GM21447 (cell line): ENCODE measurements at regions not wholly inside any gene's neighbourhood (a gene's known extent, or its start where the extent isn't known, plus 50 kb on each side); places are given as distances from the start of the nearest gene placed in this dataset.

ENCODE experiments used
- ATAC-seq: cut with Tn5 transposase; IDR thresholded peaks from one replicate; pipeline ENCODE4 v1.9.1; 2021; ENCODE audit not compliant: unreplicated experiment

GRCh38 chr5:143473481-143473880, 70.0 kb upstream of the NR3C1 start:
- no peak for ATAC-seq

DNA sequence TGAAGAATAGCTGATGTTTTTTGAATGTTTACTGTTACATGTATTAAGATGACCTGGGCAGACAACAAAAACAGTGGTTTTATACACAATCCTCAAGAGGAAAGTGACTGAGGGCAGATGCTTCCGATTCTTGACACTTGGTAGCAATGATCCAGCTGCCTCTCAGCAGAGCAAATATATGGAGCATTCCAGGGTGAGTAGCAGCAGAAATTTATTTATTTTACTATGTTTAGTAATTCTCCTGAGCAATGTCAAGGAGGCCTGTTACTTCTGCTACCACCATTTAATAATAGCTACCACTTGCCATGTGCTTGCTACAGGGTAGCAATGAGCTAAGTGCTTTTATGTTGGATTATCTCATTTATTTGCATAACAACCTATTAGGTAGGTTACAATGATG, 69.1 kb upstream of the NR3C1 start:
- ATAC-seq, result no peak

DNA sequence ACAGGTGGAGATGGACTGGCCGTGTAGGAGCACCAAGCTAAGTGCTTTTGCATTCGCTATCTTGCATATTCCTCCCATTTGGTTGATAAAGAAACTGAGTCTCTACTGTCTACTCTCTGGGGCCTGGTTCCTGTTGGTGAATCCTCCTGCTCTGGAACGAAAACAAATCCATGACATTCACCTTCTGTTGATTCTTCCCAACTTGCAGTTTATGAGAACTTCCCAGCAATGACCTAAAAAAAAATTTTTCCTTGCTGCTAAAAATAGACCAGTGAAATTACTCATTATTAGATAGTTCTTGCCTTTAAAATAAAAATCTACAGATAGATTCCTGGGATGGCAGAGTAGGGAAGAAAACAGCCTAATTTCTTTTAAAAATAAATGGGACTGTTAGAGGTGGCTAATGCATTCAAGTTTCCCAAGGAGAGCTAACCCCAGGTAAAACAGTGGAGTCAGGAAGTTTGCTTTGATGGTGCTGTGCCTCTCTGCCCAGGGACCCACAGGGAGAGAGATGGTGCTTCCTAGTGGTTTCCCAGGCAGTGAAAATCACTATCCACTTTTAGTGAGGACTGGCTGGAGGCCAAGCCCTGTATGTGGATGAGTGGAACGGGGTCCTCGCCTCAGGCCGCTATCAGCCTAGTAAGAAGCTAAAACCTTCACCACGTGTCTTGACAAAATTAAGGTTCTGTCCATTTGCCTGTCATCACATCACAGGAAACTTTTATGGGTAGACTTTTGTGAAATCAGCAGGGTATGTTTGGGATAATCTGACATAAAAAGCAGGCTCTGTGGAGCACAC, 68.4 kb upstream of the NR3C1 start:
- no peak for ATAC-seq

GRCh38 chr5:143471041-143471509, 67.6 kb upstream of the NR3C1 start:
- ATAC-seq, result no peak

- ATAC-seq, result no peak
Measured at GRCh38 chr5:143470120-143470519, 66.6 kb upstream of the NR3C1 start.

- ATAC-seq, result no peak
Measured at GRCh38 chr5:143469125-143469524, 65.6 kb upstream of the NR3C1 start.

GRCh38 chr5:143466632-143467031, 63.1 kb upstream of the NR3C1 start:
- ATAC-seq, result no peak

DNA sequence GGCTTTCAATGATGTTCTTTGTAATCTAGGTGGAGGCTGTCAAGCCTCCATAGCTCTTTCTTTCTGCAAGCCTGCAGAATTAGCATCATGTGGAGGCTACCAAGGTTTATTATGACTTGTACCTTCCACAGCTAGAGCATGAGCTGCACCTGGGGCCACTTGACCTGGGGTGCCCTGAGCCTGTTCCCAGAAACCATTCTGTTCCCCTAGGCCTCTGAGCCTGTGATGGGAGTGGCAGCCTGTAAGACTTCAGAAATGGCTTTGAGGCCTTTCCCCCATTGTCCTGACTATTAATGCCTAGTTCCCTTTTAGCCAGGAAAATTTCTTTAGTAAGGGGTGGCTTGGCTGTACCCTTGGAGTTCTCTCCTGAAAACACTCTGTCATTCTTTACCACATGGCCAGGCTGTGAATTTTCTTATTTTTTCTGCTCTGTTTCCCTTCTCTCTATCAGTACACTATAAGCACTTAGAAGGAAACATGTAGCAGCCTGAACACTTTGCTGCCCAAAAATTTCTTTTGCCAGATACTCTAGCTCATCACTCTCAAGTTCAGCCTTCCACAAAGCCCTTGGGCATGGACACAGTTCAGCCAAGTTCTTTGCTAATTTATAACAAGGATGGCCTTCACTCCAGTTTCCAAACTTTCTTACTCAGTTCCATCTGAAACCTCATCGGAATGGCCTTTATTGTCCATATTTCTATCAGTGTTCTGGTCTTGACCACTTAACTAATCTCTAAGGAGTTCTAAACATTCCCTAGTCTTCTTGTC, 61.4 kb upstream of the NR3C1 start:
- no peak for ATAC-seq

DNA sequence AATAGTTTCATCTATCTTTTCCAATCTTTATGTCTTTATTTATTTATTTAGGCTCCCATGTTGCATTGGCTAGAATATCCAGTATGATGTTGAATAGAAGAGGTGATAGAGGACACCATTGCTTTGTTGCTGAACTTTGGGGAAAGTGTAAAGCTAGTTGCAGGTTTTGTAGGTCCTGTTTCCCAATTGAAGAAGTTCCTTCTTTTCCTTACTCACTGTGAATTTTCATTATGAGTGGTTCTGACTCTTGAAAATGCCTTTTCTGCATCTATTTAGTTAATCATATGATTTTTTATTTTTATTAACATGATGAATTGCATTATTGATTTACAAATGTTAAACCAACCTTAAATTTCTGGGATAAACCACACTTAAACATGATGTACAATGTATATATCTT, 58.9 kb upstream of the NR3C1 start:
- ATAC-seq, result no peak

DNA sequence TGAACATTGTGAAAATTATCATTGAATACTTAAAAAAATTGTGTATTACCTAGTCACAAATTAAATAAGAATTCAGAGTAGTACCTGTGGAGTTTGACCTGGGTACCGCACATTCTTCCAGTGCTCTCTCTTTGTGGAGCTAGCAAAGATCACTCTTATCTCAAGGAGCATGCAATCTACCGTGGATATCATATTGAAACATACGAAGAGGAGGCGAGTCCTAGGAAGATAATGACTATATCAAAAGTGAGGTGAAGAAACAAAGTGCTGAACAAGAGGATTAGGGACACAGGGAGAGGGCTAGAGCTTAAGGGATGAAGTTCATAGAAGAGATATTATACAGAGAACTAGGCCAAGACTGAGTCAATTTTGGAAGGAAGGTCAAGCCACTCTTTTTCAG, 55.9 kb upstream of the NR3C1 start:
- no peak for ATAC-seq

DNA sequence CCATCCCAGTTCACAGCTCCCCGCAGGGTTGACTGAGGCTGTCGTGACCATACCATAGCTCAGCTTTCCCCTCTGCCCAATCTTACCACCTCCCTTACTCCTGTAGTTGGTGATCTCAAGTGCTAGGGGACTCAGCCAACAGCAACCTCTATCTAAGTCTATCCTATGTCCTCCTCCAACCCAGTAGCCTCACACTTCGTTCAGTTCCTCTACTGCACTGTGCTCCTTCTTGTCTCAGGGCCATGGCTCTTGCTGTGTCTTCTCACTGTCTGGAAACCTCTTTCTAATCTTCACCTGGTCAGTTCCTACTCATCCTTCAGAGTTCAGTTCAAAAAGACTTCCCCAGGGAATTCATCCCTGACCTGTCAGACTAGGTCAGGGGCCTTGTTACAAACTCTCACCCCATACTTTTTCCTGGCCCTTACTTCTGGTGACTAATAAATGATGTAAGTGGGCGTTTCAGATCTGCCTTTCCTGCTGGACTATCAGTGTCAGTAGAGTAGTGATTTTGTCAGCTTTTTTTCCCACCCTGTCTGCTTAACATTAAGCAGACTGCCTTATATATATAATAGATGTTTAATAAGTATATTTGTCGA, 53.6 kb upstream of the NR3C1 start:
- no peak for ATAC-seq

- ATAC-seq, result no peak
Measured at GRCh38 chr5:143454936-143455516, 51.5 kb upstream of the NR3C1 start.

DNA sequence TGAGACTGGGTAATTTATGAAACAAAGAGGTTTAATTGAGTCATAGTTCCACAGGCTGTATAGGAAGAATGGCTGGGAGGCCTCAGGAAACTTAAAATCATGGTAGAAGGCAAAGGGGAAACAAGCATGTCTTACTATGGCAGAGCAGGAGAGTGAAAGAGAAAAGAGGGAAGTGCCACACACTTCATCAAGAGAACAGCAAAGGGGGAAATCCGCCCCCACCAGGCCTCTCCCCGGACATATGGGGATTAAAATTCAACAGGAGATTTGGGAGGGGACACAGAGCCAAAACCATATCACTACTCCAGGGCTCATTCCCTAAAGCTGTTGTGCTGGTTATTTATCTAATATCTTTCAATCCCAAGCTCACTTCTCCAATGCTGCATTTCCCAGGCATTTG, 50.2 kb upstream of the NR3C1 start:
- ATAC-seq, result no peak
